H9 (cell line): ENCODE measurements at regions not wholly inside any gene's neighbourhood (a gene's known extent, or its start where the extent isn't known, plus 50 kb on each side); places are given as distances from the start of the nearest gene placed in this dataset.

Experiments used
- DNase-seq: peaks from one replicate; pipeline ENCODE4 v3.0.0-alpha.2; 2017
- H2AFZ ChIP-seq: one replicate; pipeline ENCODE4 v1.6.1; 2013; ENCODE audit warnings: mild to moderate bottlenecking, low read length, control low read depth, moderate library complexity
- H2AK5ac ChIP-seq: 2 replicates; pipeline ENCODE4 v1.6.1; 2013; ENCODE audit warnings: low read length, control low read depth, mixed read lengths; ENCODE audit not compliant: insufficient read length
- H2BK120ac ChIP-seq: one replicate; pipeline ENCODE4 v1.6.1; 2013; ENCODE audit warnings: low read depth, mild to moderate bottlenecking, low read length, control low read depth, inconsistent platforms; ENCODE audit not compliant: poor library complexity, severe bottlenecking
- H2BK12ac ChIP-seq: 2 replicates; pipeline ENCODE4 v1.6.1; 2013; ENCODE audit warnings: low read length, control low read depth, mixed read lengths, low read depth; ENCODE audit not compliant: insufficient read length
- H2BK15ac ChIP-seq: 2 replicates; pipeline ENCODE4 v1.6.1; 2013; ENCODE audit warnings: low read depth, low read length, control low read depth
- H2BK20ac ChIP-seq: one replicate; pipeline ENCODE4 v1.6.1; 2013; ENCODE audit warnings: low read depth, mild to moderate bottlenecking, low read length, control low read depth, inconsistent platforms; ENCODE audit not compliant: poor library complexity, severe bottlenecking
- H2BK5ac ChIP-seq: 2 replicates; pipeline ENCODE4 v1.6.1; 2013; ENCODE audit warnings: low read length, control low read depth, mixed read lengths; ENCODE audit not compliant: insufficient read length
- H3K14ac ChIP-seq: 2 replicates; pipeline ENCODE4 v1.6.1; 2013; ENCODE audit warnings: low read length, control low read depth; ENCODE audit not compliant: insufficient read depth
- H3K18ac ChIP-seq: 2 replicates; pipeline ENCODE4 v1.6.1; 2013; ENCODE audit warnings: low read depth, mild to moderate bottlenecking, mixed read lengths, low read length, control low read depth; ENCODE audit not compliant: insufficient read length
- H3K23ac ChIP-seq: 2 replicates; pipeline ENCODE4 v1.6.1; 2013; ENCODE audit warnings: low read length, control low read depth, mixed read lengths, low read depth; ENCODE audit not compliant: insufficient read length
- H3K23me2 ChIP-seq: 2 replicates; pipeline ENCODE4 v1.6.1; 2013; ENCODE audit warnings: low read depth, mild to moderate bottlenecking, mixed read lengths, low read length, control low read depth; ENCODE audit not compliant: insufficient read length, poor library complexity, severe bottlenecking
- H3K27ac ChIP-seq: 2 replicates; pipeline ENCODE4 v1.5.1; 2013; ENCODE audit warnings: low read length, control low read depth, mixed read lengths, low read depth; ENCODE audit not compliant: insufficient read length
- H3K27me3 ChIP-seq: 2 replicates; pipeline ENCODE4 v1.6.1; 2013; ENCODE audit warnings: low read length, control low read depth, inconsistent platforms; ENCODE audit not compliant: insufficient read depth
- H3K4ac ChIP-seq: 2 replicates; pipeline ENCODE4 v1.6.1; 2013; ENCODE audit warnings: low read depth, mild to moderate bottlenecking, control low read depth, inconsistent platforms, low read length, moderate library complexity
- H3K4me1 ChIP-seq: 2 replicates; pipeline ENCODE4 v1.6.1; 2013; ENCODE audit warnings: low read length, control low read depth, inconsistent platforms; ENCODE audit not compliant: insufficient read depth
- H3K4me2 ChIP-seq: 2 replicates; pipeline ENCODE4 v1.6.1; 2013; ENCODE audit warnings: low read length, control low read depth, mixed read lengths; ENCODE audit not compliant: insufficient read length, insufficient read depth
- H3K56ac ChIP-seq: 2 replicates; pipeline ENCODE4 v1.6.1; 2013; ENCODE audit warnings: low read depth, mild to moderate bottlenecking, mixed read lengths, low read length, control low read depth; ENCODE audit not compliant: insufficient read length
- H3K79me1 ChIP-seq: 2 replicates; pipeline ENCODE4 v1.6.1; 2013; ENCODE audit warnings: low read depth, mild to moderate bottlenecking, moderate library complexity, low read length, control low read depth, inconsistent platforms; ENCODE audit not compliant: insufficient read depth, poor library complexity, severe bottlenecking
- H3K79me2 ChIP-seq: 2 replicates; pipeline ENCODE4 v1.6.1; 2013; ENCODE audit warnings: low read length, control low read depth, inconsistent platforms; ENCODE audit not compliant: insufficient read depth
- H3K9ac ChIP-seq: 2 replicates; pipeline ENCODE4 v1.6.1; 2013; ENCODE audit warnings: low read length, control low read depth, mixed read lengths; ENCODE audit not compliant: insufficient read length; ENCODE audit errors: extremely low read depth
- H3K9me3 ChIP-seq: one replicate; pipeline ENCODE4 v1.6.1; 2013; ENCODE audit warnings: low read depth, low read length, inconsistent platforms; ENCODE audit not compliant: control insufficient read depth
- H3T11ph ChIP-seq: one replicate; pipeline ENCODE4 v1.6.1; 2013; ENCODE audit warnings: mild to moderate bottlenecking, low read length, control low read depth, inconsistent platforms
- H4K20me1 ChIP-seq: one replicate; pipeline ENCODE4 v1.6.1; 2013; ENCODE audit not compliant: control insufficient read depth, insufficient read length, insufficient read depth
- H4K5ac ChIP-seq: 2 replicates; pipeline ENCODE4 v1.6.1; 2013; ENCODE audit warnings: low read depth, mild to moderate bottlenecking, mixed read lengths, low read length, control low read depth; ENCODE audit not compliant: insufficient read length
- H4K8ac ChIP-seq: replicated peaks from 2 replicates; pipeline ENCODE4 v1.6.1; 2013; ENCODE audit warnings: low read length, control low read depth, mixed read lengths, low read depth; ENCODE audit not compliant: insufficient read length
- H4K91ac ChIP-seq: 2 replicates; pipeline ENCODE4 v1.6.1; 2013; ENCODE audit warnings: low read depth, mild to moderate bottlenecking, moderate library complexity, mixed read lengths, low read length, control low read depth; ENCODE audit not compliant: insufficient read length
- H3K27ac Mint-ChIP-seq, 3 experiments: 2 replicates in 2 of 3; 3 replicates in 1 of 3; pipeline ENCODE4 v1.8.0; 2020 to 2021; ENCODE audit warnings: mixed read lengths in 3 of 3, mild to moderate bottlenecking in 1 of 3, moderate library complexity in 1 of 3
- H3K27me3 Mint-ChIP-seq: 2 replicates; pipeline ENCODE4 v1.8.0; 2021; ENCODE audit warnings: low read depth, mild to moderate bottlenecking, moderate library complexity, mixed read lengths
- H3K36me3 Mint-ChIP-seq, 3 experiments: 2 replicates in 2 of 3; 3 replicates in 1 of 3; pipeline ENCODE4 v1.8.0; 2020 to 2021; ENCODE audit warnings: low read depth in 3 of 3, mixed read lengths in 3 of 3; ENCODE audit not compliant: insufficient read depth in 1 of 3
- H3K4me1 Mint-ChIP-seq, 2 experiments: 2 replicates each; pipeline ENCODE4 v1.8.0; 2020; ENCODE audit warnings: mixed read lengths in 2 of 2
- H3K4me3 Mint-ChIP-seq, 2 experiments: 2 replicates in 1 of 2; 3 replicates in 1 of 2; pipeline ENCODE4 v1.8.0; 2020 to 2021; ENCODE audit warnings: mild to moderate bottlenecking in 2 of 2, mixed read lengths in 2 of 2, moderate library complexity in 1 of 2
- H3K9me3 Mint-ChIP-seq, 2 experiments: 2 replicates in 1 of 2; 3 replicates in 1 of 2; pipeline ENCODE4 v1.8.0; 2020; ENCODE audit warnings: mild to moderate bottlenecking in 2 of 2, mixed read lengths in 2 of 2, moderate library complexity in 1 of 2
- WGBS: extraction: QIAGEN DNeasy Blood & Tissue Kit; methylation state at CpG from one replicate; pipeline ENCODE4 v1.1.7; 2013; ENCODE audit warnings: missing lambda C conversion rate, low lambda C conversion rate, mixed read lengths; ENCODE audit not compliant: insufficient read length; ENCODE audit errors: extremely low coverage; 5-methylcytosine and 5-hydroxymethylcytosine counted together
- TF ChIP-seq, protein P1 (sequence below): fragments of 200-600 bp; sonication (generic); conservative IDR thresholded peaks from 3 replicates; pipeline ENCODE4 v1.8.0; 2021; ENCODE audit warnings: antibody characterized with exemption, mild to moderate bottlenecking

DNA sequence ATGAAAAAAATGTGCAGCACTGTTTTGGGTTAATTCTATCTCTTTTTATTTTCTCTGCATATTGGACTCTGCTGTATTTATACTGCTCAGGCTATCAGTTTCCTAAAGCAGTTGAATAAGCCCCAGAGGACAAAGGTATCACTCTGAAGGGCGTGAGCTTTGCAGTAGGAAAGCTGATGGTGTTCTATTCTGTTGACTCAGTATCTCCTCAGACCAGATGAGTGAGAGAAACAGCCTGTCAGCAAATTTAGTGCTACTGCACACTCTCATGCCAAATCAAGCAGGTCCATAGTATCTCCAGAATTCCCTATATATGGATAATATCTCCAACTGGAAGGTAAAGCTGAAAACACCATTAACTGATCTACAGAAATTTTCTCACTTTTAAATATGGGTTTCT is 132.3 kb upstream of the UGT8 start:
- no peak overlapping the region for H3K4me3 Mint-ChIP-seq
- H3K18ac ChIP-seq: no peak overlapping the region
- H3K23me2 ChIP-seq: no peaks in the 10 kb centered on the region
- H4K5ac ChIP-seq: no peak overlapping the region
- H3K23ac ChIP-seq: no peak overlapping the region
- no peaks in the 10 kb centered on the region for H3K79me2 ChIP-seq
- no peak overlapping the region for H3K56ac ChIP-seq
- H3K36me3 Mint-ChIP-seq: no peaks in the 10 kb centered on the region
- H2AK5ac ChIP-seq: no peak overlapping the region
- H2BK15ac ChIP-seq: no peak overlapping the region
- H3K9me3 ChIP-seq: no peaks in the 10 kb centered on the region
- no peak for DNase-seq
- no peaks in the 10 kb centered on the region for H4K20me1 ChIP-seq
- H3T11ph ChIP-seq: no peak overlapping the region
- TF ChIP-seq, protein P1, sequence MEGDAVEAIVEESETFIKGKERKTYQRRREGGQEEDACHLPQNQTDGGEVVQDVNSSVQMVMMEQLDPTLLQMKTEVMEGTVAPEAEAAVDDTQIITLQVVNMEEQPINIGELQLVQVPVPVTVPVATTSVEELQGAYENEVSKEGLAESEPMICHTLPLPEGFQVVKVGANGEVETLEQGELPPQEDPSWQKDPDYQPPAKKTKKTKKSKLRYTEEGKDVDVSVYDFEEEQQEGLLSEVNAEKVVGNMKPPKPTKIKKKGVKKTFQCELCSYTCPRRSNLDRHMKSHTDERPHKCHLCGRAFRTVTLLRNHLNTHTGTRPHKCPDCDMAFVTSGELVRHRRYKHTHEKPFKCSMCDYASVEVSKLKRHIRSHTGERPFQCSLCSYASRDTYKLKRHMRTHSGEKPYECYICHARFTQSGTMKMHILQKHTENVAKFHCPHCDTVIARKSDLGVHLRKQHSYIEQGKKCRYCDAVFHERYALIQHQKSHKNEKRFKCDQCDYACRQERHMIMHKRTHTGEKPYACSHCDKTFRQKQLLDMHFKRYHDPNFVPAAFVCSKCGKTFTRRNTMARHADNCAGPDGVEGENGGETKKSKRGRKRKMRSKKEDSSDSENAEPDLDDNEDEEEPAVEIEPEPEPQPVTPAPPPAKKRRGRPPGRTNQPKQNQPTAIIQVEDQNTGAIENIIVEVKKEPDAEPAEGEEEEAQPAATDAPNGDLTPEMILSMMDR: no peak
- H2BK5ac ChIP-seq: no peak overlapping the region
- H3K4ac ChIP-seq: no peak overlapping the region
- no peaks in the 10 kb centered on the region for H3K27me3 ChIP-seq
- H2BK20ac ChIP-seq: no peak overlapping the region
- H3K9me3 Mint-ChIP-seq: no peaks in the 10 kb centered on the region
- H3K4me2 ChIP-seq: no peak overlapping the region
- H4K8ac ChIP-seq: no peak overlapping the region
- no peak overlapping the region for H4K91ac ChIP-seq
- H2BK120ac ChIP-seq: no peak overlapping the region
- H3K14ac ChIP-seq: no peak overlapping the region
- no peaks in the 10 kb centered on the region for H3K27me3 Mint-ChIP-seq
- H3K9ac ChIP-seq: no peak overlapping the region
- H3K27ac Mint-ChIP-seq: no peak overlapping the region
- H3K27ac ChIP-seq: no peak overlapping the region
- no peaks in the 10 kb centered on the region for H3K79me1 ChIP-seq
- no peaks in the 10 kb centered on the region for H3K4me1 ChIP-seq
- WGBS: no CpG with 5 or more reads among the region's 1 CpG
- no peak overlapping the region for H2AFZ ChIP-seq
- no peaks in the 10 kb centered on the region; a peak in 1 of 4 replicates for H3K4me1 Mint-ChIP-seq
- H2BK12ac ChIP-seq: no peak overlapping the region
